IMR-90 (cell line): ENCODE measurements at regions not wholly inside any gene's neighbourhood (a gene's known extent, or its start where the extent isn't known, plus 50 kb on each side); places are given as distances from the start of the nearest gene placed in this dataset.

Experiments
- ATAC-seq: fragments of 200-7000 bp; cut with Tn5 transposase; 2 replicates; pipeline ENCODE4 v1.9.1; 2020; ENCODE audit warnings: low read depth, mild to moderate bottlenecking, moderate library complexity
- BruUV-seq: library from RNA; stranded (reverse); fragments of 400-500 nt; replicated peaks from 2 replicates; lab custom pipeline; 2021; lab: Mats Ljungman, UMichigan
- CTCF ChIA-PET: fragments of 300-600 bp; formaldehyde crosslinking; extraction: SDS; loops from one replicate; lab custom pipeline; 2021; ENCODE audit warnings: antibody characterized with exemption; lab: Yijun Ruan, JAX
- POLR2A ChIA-PET: fragments of 300-600 bp; sonication (Branson Sonifier 250); formaldehyde crosslinking; loops from one replicate; lab custom pipeline; 2022; ENCODE audit warnings: antibody characterized with exemption; ENCODE audit not compliant: unreplicated experiment; lab: Charles Lee
- DNase-seq: peaks from one replicate; pipeline ENCODE4 v3.0.0; 2013
- H2AFZ ChIP-seq: replicated peaks from 2 replicates; pipeline ENCODE3; 2013; ENCODE audit warnings: low read length, mild to moderate bottlenecking; ENCODE audit not compliant: poor library complexity
- H2AK5ac ChIP-seq: 2 replicates; pipeline ENCODE4 v1.6.1; 2013; ENCODE audit warnings: low read depth, low read length, inconsistent platforms
- H2AK9ac ChIP-seq: replicated peaks from 2 replicates; pipeline ENCODE3; 2013; ENCODE audit warnings: mild to moderate bottlenecking, low read depth, low read length, moderate library complexity; ENCODE audit not compliant: poor library complexity
- H2BK120ac ChIP-seq: 2 replicates; pipeline ENCODE4 v1.6.1; 2013; ENCODE audit warnings: low read depth, low read length, inconsistent platforms
- H2BK15ac ChIP-seq: 3 replicates; pipeline ENCODE4 v1.6.1; 2013; ENCODE audit warnings: low read depth, low read length, inconsistent platforms
- H2BK20ac ChIP-seq: 2 replicates; pipeline ENCODE4 v1.6.1; 2013; ENCODE audit warnings: low read depth, mild to moderate bottlenecking, inconsistent platforms, low read length, moderate library complexity
- H2BK5ac ChIP-seq: 2 replicates; pipeline ENCODE4 v1.6.1; 2013; ENCODE audit warnings: mild to moderate bottlenecking, low read depth, low read length, inconsistent platforms; ENCODE audit not compliant: poor library complexity, severe bottlenecking
- H3K14ac ChIP-seq: replicated peaks from 2 replicates; pipeline ENCODE4 v1.6.1; 2013; ENCODE audit warnings: low read depth, low read length, inconsistent platforms
- H3K18ac ChIP-seq: 2 replicates; pipeline ENCODE4 v1.6.1; 2013; ENCODE audit warnings: low read depth, low read length, control low read depth
- H3K23ac ChIP-seq: 2 replicates; pipeline ENCODE4 v1.6.1; 2013; ENCODE audit warnings: low read depth, low read length, inconsistent platforms
- H3K27ac ChIP-seq: 2 replicates; pipeline ENCODE4 v1.5.1; 2013; ENCODE audit warnings: mild to moderate bottlenecking, control low read depth, low read length; ENCODE audit not compliant: insufficient read depth
- H3K27me3 ChIP-seq: 2 replicates; pipeline ENCODE4 v1.6.1; 2013; ENCODE audit warnings: low read length; ENCODE audit not compliant: control insufficient read depth, insufficient read depth
- H3K36me3 ChIP-seq: 2 replicates; pipeline ENCODE4 v1.6.1; 2013; ENCODE audit warnings: low read length, mixed read lengths; ENCODE audit not compliant: control insufficient read depth, insufficient read depth
- H3K4ac ChIP-seq: 2 replicates; pipeline ENCODE4 v1.6.1; 2013; ENCODE audit warnings: low read depth, low read length, inconsistent platforms
- H3K4me1 ChIP-seq: 2 replicates; pipeline ENCODE4 v1.6.1; 2013; ENCODE audit warnings: low read length, mixed read lengths; ENCODE audit not compliant: control insufficient read depth, insufficient read depth
- H3K4me2 ChIP-seq: 2 replicates; pipeline ENCODE4 v1.6.1; 2013; ENCODE audit warnings: low read depth, mild to moderate bottlenecking, control low read depth, low read length, moderate library complexity
- H3K4me3 ChIP-seq: 2 replicates; pipeline ENCODE4 v1.5.1; 2013; ENCODE audit warnings: low read depth, mild to moderate bottlenecking, control low read depth, low read length, moderate library complexity; ENCODE audit not compliant: insufficient read depth
- H3K56ac ChIP-seq: 2 replicates; pipeline ENCODE4 v1.6.1; 2013; ENCODE audit warnings: low read length, inconsistent platforms; ENCODE audit not compliant: insufficient read depth; ENCODE audit errors: extremely low read depth
- H3K79me1 ChIP-seq, 2 experiments: 2 replicates each; pipeline ENCODE4 v1.6.1; 2013; ENCODE audit warnings: low read length in 2 of 2, inconsistent platforms in 1 of 2, low read depth in 1 of 2
- H3K9ac ChIP-seq: 2 replicates; pipeline ENCODE4 v1.6.1; 2013; ENCODE audit warnings: low read depth, low read length, control low read depth
- H3K9me1 ChIP-seq: 2 replicates; pipeline ENCODE4 v1.6.1; 2013; ENCODE audit warnings: low read length, inconsistent platforms; ENCODE audit not compliant: insufficient read depth
- H3K9me3 ChIP-seq: 2 replicates; pipeline ENCODE4 v1.6.1; 2013; ENCODE audit warnings: low read length; ENCODE audit not compliant: control insufficient read depth, insufficient read depth
- H4K20me1 ChIP-seq: 2 replicates; pipeline ENCODE4 v1.6.1; 2013; ENCODE audit warnings: low read length, inconsistent platforms; ENCODE audit not compliant: insufficient read depth
- H4K5ac ChIP-seq: 2 replicates; pipeline ENCODE4 v1.6.1; 2013; ENCODE audit warnings: mild to moderate bottlenecking, low read depth, low read length, control low read depth
- H4K8ac ChIP-seq, 2 experiments: 2 replicates each; pipeline ENCODE4 v1.6.1; 2013; ENCODE audit warnings: low read depth in 2 of 2, low read length in 2 of 2, control low read depth in 1 of 2, inconsistent platforms in 1 of 2
- H4K91ac ChIP-seq: 2 replicates; pipeline ENCODE4 v1.6.1; 2013; ENCODE audit warnings: low read depth, low read length, inconsistent platforms; ENCODE audit not compliant: insufficient read depth
- CHD1 ChIP-seq: IDR thresholded peaks from 2 replicates; pipeline ENCODE4 v1.6.1; 2012; ENCODE audit warnings: low read depth, low read length, improper control_type of control experiment
- MAFK ChIP-seq: IDR thresholded peaks from 2 replicates; pipeline ENCODE4 v1.6.1; 2012; ENCODE audit warnings: low read depth, low read length, improper control_type of control experiment
- MXI1 ChIP-seq: IDR thresholded peaks from 2 replicates; pipeline ENCODE4 v1.6.1; 2012; ENCODE audit warnings: low read depth, mild to moderate bottlenecking, low read length, moderate library complexity, borderline replicate concordance
- NFE2L2 ChIP-seq: fragments of 150-350 bp; IDR thresholded peaks from 2 replicates; pipeline ENCODE4 v1.6.1; 2016; ENCODE audit warnings: low read depth, mild to moderate bottlenecking, low read length
- RFX5 ChIP-seq: IDR thresholded peaks from 2 replicates; pipeline ENCODE4 v1.8.0; 2012; ENCODE audit warnings: low read depth, mild to moderate bottlenecking, low read length, moderate library complexity
- SMC3 ChIP-seq: fragments of 150-350 bp; IDR thresholded peaks from 2 replicates; pipeline ENCODE4 v1.6.1; 2016; ENCODE audit warnings: low read depth, mild to moderate bottlenecking, antibody characterized with exemption, low read length, moderate library complexity
- WGBS, 2 experiments: methylation state at CpG; one replicate each; pipeline versions ENCODE4 v1.1.5 to v1.1.7; 2013; ENCODE audit warnings: missing lambda C conversion rate in 2 of 2; ENCODE audit not compliant: insufficient read length in 1 of 2; ENCODE audit errors: extremely low coverage in 2 of 2; 5-methylcytosine and 5-hydroxymethylcytosine counted together
- dilution Hi-C: fragments of 300-500 bp; cut with HindIII; formaldehyde crosslinking; loops from one replicate; pipeline ENCODE4 v1.14.3; 2018; ENCODE audit warnings: low sequenced_read_pairs; ENCODE audit not compliant: unreplicated experiment
- in situ Hi-C: fragments of 300-500 bp; cut with MboI; formaldehyde crosslinking; loops from 3 replicates; pipeline ENCODE4 v1.14.3; 2019; ENCODE audit warnings: low sequenced_read_pairs, inconsistent platforms, mixed read lengths
- intact Hi-C: fragments of 100-400 bp; cut with micrococcal nuclease; formaldehyde crosslinking; loops from 2 replicates; pipeline ENCODE4 v1.10.0; 2022
- TF ChIP-seq, protein P1 (sequence below): fragments of 150-350 bp; IDR thresholded peaks from 2 replicates; pipeline ENCODE4 v1.6.1; 2016; ENCODE audit warnings: low read depth, mild to moderate bottlenecking, low read length, moderate library complexity, borderline replicate concordance

DNA sequence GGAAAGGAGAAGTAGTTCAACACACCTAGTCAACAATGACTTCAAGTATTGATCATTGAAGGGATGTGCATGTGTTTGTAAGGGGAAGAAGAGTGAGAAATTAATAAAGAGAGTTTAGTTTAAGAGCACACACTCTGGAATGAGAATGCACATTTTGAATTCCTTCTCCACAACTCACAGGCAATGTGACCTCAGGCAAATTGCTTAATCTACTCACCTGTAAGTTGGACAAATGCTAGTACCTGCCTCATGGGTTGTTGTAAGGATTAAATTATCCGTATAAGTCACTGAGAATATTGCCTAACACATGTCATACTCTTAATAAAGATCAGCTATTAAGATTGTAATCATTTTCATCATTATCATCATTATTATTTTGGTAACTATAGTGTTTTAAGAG, 204.0 kb upstream of the NFIA start:
- Histone ChIP-seq H3K4me3 (no peak overlapping the region), H3K79me1 (no peaks in the 10 kb centered on the region), H4K91ac (no peak overlapping the region), H3K56ac (no peak overlapping the region), H3K9ac (no peak overlapping the region), H2BK15ac (no peak overlapping the region), H4K5ac (no peak overlapping the region), H3K18ac (no peak overlapping the region), H3K9me3 (no peaks in the 10 kb centered on the region), H3K27ac (no peak overlapping the region), H3K9me1 (no peaks in the 10 kb centered on the region), H3K4me2 (no peak overlapping the region), H3K14ac (no peak overlapping the region), H3K23ac (no peak overlapping the region), H2BK5ac (no peak overlapping the region), H3K36me3 (no peaks in the 10 kb centered on the region), H2AFZ (no peak overlapping the region), H3K4ac (no peak overlapping the region), H4K20me1 (no peaks in the 10 kb centered on the region), H2AK5ac (no peak overlapping the region), H4K8ac (no peak overlapping the region), H3K27me3 (no peaks in the 10 kb centered on the region), H2AK9ac (no peak overlapping the region), H3K4me1 (no peaks in the 10 kb centered on the region), H2BK20ac (no peak overlapping the region), H2BK120ac (no peak overlapping the region)
- TF ChIP-seq RFX5 (no peak), CHD1 (no peak), NFE2L2 (no peak), MAFK (no peak), MXI1 (no peak), SMC3 (no peak)
- TF ChIP-seq, protein P1, sequence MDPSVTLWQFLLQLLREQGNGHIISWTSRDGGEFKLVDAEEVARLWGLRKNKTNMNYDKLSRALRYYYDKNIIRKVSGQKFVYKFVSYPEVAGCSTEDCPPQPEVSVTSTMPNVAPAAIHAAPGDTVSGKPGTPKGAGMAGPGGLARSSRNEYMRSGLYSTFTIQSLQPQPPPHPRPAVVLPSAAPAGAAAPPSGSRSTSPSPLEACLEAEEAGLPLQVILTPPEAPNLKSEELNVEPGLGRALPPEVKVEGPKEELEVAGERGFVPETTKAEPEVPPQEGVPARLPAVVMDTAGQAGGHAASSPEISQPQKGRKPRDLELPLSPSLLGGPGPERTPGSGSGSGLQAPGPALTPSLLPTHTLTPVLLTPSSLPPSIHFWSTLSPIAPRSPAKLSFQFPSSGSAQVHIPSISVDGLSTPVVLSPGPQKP: no peak
- CTCF ChIA-PET: interaction anchor here (0.6 kb wide), 1 partner anchor 448 kb away, joined by 3 read pairs; no protein-coding TSS in a partner anchor
- dilution Hi-C loops: no loop called here
- no CpG with 5 or more reads among the region's 1 CpG for WGBS, 2 experiments
- POLR2A ChIA-PET: no interaction called here
- intact Hi-C loops: no loop called here
- no TSS peak for BruUV-seq
- ATAC-seq: no peak
- in situ Hi-C loops: no loop called here
- DNase-seq: no peak
